ENCODE measurements at regions not wholly inside any gene's neighbourhood (a gene's known extent, or its start where the extent isn't known, plus 50 kb on each side); places are given as distances from the start of the nearest gene placed in this dataset.

- ATAC-seq (ENCODE audit: low FRiP score) (no peak), DNase-seq (ENCODE audit: low spot score) (no peak)
- no peak for TF ChIP-seq CTCF (IDR thresholded peaks at IDR 0.05)
These were observed 161.2 kb upstream of the SPEF2 start for GRCh38 chr5:35456506-35456905.

GRCh38 chr5:35454011-35454525 is 163.6 kb upstream of the SPEF2 start:
- no peak for ATAC-seq (ENCODE audit: low FRiP score)
- no peak for DNase-seq (ENCODE audit: low spot score)

GRCh38 chr5:35443803-35444595 is 173.7 kb upstream of the SPEF2 start:
- ATAC-seq (ENCODE audit: low FRiP score) (no peak), DNase-seq (ENCODE audit: low spot score) (no peak)
- no peak for TF ChIP-seq CTCF (IDR thresholded peaks at IDR 0.05)

More at GRCh38 chr5:35454011-35454525, 163.6 kb upstream of the SPEF2 start:
- TF ChIP-seq CTCF (IDR thresholded peaks at IDR 0.05), result no peak

- TF ChIP-seq CTCF (IDR thresholded peaks at IDR 0.05), result no peak
- DNase-seq (ENCODE audit: low spot score) (no peak), ATAC-seq (ENCODE audit: low FRiP score) (no peak)
These were observed 174.6 kb upstream of the SPEF2 start for GRCh38 chr5:35442885-35443639.

GRCh38 chr5:35440409-35440808 is 177.3 kb upstream of the SPEF2 start:
- ATAC-seq (ENCODE audit: low FRiP score), result no peak
- TF ChIP-seq CTCF (IDR thresholded peaks at IDR 0.05), result no peak
- DNase-seq (ENCODE audit: low spot score), result no peak

GRCh38 chr5:35438786-35439185 is 178.9 kb upstream of the SPEF2 start:
- DNase-seq (ENCODE audit: low spot score) (no peak), ATAC-seq (ENCODE audit: low FRiP score) (no peak)

More at GRCh38 chr5:35438786-35439185, 178.9 kb upstream of the SPEF2 start:
- TF ChIP-seq CTCF (IDR thresholded peaks at IDR 0.05), result no peak

All from omental fat pad (tissue), 3 donors.